ENCODE measurements at regions not wholly inside any gene's neighbourhood (a gene's known extent, or its start where the extent isn't known, plus 50 kb on each side); places are given as distances from the start of the nearest gene placed in this dataset.

- TF ChIP-seq CTCF (IDR thresholded peaks at IDR 0.05; ENCODE audit: low read length) (no peak), EZH2 (IDR thresholded peaks at IDR 0.05; ENCODE audit: borderline replicate concordance, low read length) (no peak)
These were observed 584.5 kb downstream of the TMTC2 start for GRCh38 chr12:83271201-83271600.
